ENCODE measurements at regions not wholly inside any gene's neighbourhood (a gene's known extent, or its start where the extent isn't known, plus 50 kb on each side); places are given as distances from the start of the nearest gene placed in this dataset.

GRCh38 chr4:169906104-169906503 is 120.1 kb downstream of the MFAP3L start:
- TF ChIP-seq POLR2A (IDR thresholded peaks at IDR 0.05) = no peak
- TF ChIP-seq, protein P1, sequence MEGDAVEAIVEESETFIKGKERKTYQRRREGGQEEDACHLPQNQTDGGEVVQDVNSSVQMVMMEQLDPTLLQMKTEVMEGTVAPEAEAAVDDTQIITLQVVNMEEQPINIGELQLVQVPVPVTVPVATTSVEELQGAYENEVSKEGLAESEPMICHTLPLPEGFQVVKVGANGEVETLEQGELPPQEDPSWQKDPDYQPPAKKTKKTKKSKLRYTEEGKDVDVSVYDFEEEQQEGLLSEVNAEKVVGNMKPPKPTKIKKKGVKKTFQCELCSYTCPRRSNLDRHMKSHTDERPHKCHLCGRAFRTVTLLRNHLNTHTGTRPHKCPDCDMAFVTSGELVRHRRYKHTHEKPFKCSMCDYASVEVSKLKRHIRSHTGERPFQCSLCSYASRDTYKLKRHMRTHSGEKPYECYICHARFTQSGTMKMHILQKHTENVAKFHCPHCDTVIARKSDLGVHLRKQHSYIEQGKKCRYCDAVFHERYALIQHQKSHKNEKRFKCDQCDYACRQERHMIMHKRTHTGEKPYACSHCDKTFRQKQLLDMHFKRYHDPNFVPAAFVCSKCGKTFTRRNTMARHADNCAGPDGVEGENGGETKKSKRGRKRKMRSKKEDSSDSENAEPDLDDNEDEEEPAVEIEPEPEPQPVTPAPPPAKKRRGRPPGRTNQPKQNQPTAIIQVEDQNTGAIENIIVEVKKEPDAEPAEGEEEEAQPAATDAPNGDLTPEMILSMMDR (IDR thresholded peaks at IDR 0.05) = no peak
- TF ChIP-seq EP300 (IDR thresholded peaks at IDR 0.05) = no peak
